D721Med (cell line): ENCODE measurements at regions not wholly inside any gene's neighbourhood (a gene's known extent, or its start where the extent isn't known, plus 50 kb on each side); places are given as distances from the start of the nearest gene placed in this dataset.
"Not testable (repeated sequence)": the region's sequence is repeated elsewhere in the genome, so short reads cannot be mapped to it uniquely, and the experiment has no call there.

Experiments used
- DNase-seq: peaks from one replicate; pipeline ENCODE4 v3.0.0; 2011; ENCODE audit warnings: low spot score; ENCODE audit not compliant: insufficient read length
- FAIRE-seq: peaks from 2 replicates; lab custom pipeline; 2011; peaks lifted over from hg19 to GRCh38; lab: Jason Lieb, UNC
- TF ChIP-seq, protein P1 (sequence below): IDR thresholded peaks from 2 replicates; pipeline ENCODE4 v1.5.1; 2012; ENCODE audit warnings: mild to moderate bottlenecking, control low read depth; ENCODE audit not compliant: insufficient read depth; ENCODE audit errors: missing control alignments

DNA sequence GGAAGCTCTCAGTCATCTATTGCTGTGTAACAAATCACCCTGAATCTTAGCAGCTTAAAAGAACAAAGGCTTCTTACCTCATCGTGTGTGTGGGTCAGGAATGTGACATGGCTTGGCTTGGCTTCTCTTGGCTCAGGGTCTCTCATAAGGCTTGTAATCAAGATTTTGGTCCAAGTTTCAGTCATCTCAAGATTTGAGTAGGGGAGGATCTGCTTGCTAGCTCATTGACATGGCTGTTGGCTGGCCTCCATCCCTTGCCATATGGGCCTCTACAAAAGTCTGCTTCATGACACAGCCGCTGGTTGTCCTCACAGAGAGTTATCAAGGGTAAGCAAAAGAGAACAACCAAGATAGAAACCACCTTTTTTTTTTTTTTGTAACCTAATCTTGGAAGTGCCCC, 207.7 kb downstream of the PTPRC start:
- TF ChIP-seq, protein P1, sequence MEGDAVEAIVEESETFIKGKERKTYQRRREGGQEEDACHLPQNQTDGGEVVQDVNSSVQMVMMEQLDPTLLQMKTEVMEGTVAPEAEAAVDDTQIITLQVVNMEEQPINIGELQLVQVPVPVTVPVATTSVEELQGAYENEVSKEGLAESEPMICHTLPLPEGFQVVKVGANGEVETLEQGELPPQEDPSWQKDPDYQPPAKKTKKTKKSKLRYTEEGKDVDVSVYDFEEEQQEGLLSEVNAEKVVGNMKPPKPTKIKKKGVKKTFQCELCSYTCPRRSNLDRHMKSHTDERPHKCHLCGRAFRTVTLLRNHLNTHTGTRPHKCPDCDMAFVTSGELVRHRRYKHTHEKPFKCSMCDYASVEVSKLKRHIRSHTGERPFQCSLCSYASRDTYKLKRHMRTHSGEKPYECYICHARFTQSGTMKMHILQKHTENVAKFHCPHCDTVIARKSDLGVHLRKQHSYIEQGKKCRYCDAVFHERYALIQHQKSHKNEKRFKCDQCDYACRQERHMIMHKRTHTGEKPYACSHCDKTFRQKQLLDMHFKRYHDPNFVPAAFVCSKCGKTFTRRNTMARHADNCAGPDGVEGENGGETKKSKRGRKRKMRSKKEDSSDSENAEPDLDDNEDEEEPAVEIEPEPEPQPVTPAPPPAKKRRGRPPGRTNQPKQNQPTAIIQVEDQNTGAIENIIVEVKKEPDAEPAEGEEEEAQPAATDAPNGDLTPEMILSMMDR: no peak
- FAIRE-seq: peak; percentile 74

DNA sequence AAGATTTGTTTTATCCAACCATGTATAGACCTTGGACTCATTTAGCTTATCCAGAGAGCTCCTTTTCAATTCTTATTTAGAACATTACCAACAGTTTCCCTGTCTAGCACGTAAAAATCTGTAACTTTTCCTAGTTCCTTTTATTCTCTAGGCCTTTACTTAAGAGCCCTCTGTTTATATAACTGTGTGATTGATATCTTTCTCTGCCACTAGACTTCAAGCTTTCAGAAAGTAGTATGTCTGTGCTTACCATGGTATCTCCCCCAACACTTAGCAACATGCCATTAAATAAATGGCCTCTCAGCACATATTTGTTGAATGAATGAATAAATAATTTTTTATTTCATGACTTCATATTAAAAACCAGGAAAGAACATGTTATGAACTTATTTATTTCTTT, 209.4 kb downstream of the PTPRC start:
- no peak for DNase-seq
- TF ChIP-seq, protein P1: no peak
- no peak for FAIRE-seq

More for the DNA sequence above, 207.7 kb downstream of the PTPRC start:
- no peak for DNase-seq

DNA sequence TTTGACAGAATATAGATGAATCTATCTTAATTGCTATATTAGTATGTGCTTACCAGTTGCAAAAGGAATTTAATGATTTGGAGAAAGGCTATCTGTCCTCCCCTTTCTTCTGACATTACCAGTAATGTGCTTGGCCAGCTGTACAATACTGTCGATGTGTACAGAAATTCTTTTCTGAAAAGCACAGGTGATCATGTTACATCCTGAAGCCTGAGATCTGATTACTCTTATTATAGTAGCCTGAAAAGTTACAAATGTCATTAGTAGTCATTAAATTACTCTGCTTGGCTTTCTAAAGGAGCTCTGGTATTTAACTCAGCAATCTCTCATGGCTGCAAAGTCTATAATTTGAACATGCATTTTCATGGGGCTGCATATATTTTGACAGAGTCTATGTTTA, 209.8 kb downstream of the PTPRC start:
- FAIRE-seq: no peak
- TF ChIP-seq, protein P1: no peak
- no peak for DNase-seq

DNA sequence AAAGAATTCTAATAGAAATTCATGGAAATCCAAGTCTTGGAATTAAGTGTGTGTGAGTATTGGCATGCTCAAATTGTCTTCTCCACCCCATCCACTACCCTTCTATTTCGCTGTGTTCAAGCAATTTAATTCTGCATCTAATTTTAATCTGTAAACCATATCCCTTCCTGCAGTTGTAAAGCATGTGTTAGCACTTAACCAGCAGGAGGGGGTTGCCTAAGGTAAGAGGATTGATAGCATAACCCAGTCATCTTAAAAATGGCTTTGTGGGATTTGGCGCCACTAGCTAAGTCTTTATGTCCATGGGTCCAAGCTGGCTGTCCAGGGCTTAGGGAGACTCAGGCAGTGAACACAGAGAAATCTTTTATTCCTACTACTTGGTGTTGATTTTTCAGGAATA, 210.3 kb downstream of the PTPRC start:
- TF ChIP-seq, protein P1: no peak
- no peak for DNase-seq
- peak; percentile 100 for FAIRE-seq

DNA sequence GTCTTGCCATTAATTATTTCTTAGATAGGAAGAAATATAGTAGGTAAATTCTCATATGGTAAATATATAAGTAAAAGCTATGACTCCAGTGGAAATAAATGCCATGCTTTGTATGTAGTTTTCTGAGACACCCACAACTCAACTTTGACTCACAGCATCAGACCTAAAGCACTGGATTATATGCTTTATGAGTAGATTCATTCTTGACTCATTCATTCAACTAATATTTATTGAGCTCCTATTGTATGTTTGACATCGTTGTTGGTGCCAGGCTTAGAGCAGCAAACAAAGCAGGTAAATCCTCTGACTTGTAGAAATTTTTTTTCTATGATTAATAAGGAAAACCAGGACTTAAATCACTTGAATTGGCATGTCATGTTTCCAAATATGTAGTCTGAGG, 211.4 kb downstream of the PTPRC start:
- DNase-seq (no peak), FAIRE-seq (no peak)
- TF ChIP-seq, protein P1: no peak

DNA sequence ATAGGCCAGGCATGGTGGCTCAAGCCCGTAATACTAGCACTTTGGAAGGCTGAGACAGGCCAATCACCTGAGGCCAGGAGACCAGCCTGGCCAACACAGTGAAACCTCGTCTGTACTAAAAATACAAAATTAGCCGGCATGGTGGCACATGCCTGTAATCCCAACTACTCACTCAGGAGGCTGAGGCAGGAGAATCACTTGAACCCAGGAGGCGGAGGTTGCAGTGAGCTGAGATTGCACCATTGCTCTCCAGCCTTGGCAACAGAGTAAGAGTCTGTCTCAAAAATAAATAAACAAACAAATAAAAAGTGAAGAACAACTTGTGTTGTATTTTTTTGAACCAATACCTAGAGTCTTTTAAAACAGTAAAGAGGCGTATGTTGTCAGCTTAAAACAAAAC, 212.1 kb downstream of the PTPRC start:
- not testable (repeated sequence) for FAIRE-seq

DNA sequence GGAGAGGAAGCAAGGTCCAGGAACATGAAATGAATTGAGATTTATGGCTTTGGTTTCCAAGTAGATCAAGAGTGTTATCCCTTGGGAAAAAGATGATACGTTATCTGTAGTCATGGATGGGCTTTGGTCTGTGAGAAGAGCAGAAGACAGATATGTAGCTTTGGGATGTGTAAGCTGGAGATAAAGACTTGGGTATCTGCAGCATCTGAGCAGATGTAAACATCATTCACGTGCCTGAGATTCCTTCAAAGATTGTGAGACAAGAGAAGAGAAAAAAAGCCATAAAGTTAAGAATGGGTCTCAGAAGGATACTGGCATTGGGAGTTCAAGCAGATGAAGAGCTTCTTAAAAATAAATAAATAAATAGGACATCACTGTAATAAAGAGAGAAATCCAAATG, 217.8 kb downstream of the PTPRC start:
- FAIRE-seq: no peak
- TF ChIP-seq, protein P1: no peak
- no peak for DNase-seq

More for the DNA sequence above, 212.1 kb downstream of the PTPRC start:
- not testable (repeated sequence) for DNase-seq

DNA sequence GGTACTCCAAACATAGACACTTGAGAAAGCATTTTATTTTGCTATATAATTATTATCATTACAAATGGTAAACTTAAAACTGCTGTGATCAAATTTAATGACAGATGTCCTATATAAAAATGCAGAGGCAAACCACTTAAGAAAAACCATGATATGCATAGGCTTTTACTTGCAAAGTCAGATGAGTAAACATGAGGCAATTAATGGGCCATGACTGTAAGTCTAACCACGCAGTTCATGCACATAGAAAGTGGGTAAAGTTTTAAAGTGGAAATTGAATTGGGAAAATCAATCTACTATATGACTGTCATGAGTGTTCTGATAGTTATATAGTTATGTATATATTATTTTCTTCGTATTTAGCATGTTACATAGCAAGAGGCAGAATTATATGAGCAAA, 219.2 kb downstream of the PTPRC start:
- TF ChIP-seq, protein P1: no peak
- DNase-seq: no peak
- no peak for FAIRE-seq
